Kidney epithelial cell (primary cell): ENCODE measurements at regions not wholly inside any gene's neighbourhood (a gene's known extent, or its start where the extent isn't known, plus 50 kb on each side); places are given as distances from the start of the nearest gene placed in this dataset.

Experiments
- DNase-seq: peaks from one replicate; pipeline ENCODE4 v3.0.0-alpha.2; 2010; ENCODE audit warnings: low read depth
- H3K27me3 ChIP-seq: 2 replicates; pipeline ENCODE4 v1.6.0; 2011; ENCODE audit warnings: low read length; ENCODE audit not compliant: control insufficient read depth, insufficient read depth
- H3K36me3 ChIP-seq: 2 replicates; pipeline ENCODE4 v1.5.1; 2011; ENCODE audit warnings: low read length; ENCODE audit not compliant: control insufficient read depth, insufficient read depth
- H3K4me3 ChIP-seq: 2 replicates; pipeline ENCODE4 v1.5.1; 2011; ENCODE audit warnings: low read depth, mild to moderate bottlenecking, control low read depth, low read length
- CTCF ChIP-seq: IDR thresholded peaks from 2 replicates; pipeline ENCODE4 v1.5.1; 2011; ENCODE audit warnings: mild to moderate bottlenecking, moderate library complexity, low read length, control low read depth, inconsistent platforms; ENCODE audit not compliant: insufficient read depth, poor library complexity, severe bottlenecking

DNA sequence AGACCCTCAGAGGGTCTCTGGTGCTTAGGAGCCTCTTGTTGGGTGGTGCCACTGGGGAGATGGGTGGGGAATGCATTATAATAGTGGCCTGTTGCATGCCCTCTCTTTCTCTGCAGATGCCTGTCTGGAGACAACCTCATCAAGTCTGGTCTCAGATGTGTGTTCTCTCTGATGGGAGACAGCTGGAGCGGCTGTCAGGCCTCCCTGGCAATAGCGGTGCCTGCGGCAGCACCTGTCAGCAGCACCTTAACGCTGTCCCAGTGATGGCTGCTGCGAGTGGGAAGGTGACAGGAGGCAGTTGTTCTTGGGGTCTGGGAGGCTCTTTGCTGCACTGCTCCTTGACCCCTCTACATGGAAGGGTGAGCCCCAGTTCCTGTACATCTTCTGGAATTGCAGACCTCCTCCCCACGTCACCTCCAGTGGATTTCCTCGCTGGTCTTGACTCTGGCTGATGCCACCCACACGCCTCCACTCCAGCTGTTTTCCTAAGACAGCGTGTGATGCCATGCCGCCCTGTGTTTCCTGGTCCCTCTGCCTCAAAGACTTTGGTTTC lies 63.3 kb upstream of the BLCAP start:
- TF ChIP-seq CTCF: no peak
- no peaks in the 10 kb centered on the region for H3K36me3 ChIP-seq
- no peak for DNase-seq
- H3K27me3 ChIP-seq: peaks cover 11% of the 10 kb centered on the region
- H3K4me3 ChIP-seq: no peak overlapping the region

DNA sequence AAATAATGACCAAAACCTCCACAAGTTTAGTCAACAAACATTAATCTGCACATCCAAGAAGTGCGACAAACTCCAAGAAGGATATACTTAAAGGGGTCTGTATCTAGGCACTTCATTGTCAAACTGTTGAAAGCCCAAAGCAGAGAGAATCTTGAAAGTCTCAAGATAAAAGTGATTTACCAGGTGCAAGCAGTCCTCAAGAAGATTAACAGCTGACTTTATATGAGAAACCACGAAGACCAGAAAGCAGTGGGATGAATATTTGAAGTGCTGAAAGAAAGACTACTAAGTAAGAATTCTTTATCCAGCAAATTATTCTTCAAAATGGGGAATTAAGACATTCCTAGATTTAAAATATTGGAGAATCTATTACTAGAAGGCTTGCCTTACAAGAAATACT lies 58.4 kb upstream of the BLCAP start:
- Histone ChIP-seq H3K36me3 (no peaks in the 10 kb centered on the region), H3K27me3 (peaks cover 6% of the 10 kb centered on the region), H3K4me3 (no peak overlapping the region)
- no peak for DNase-seq
- TF ChIP-seq CTCF: no peak

- no peak for TF ChIP-seq CTCF
- H3K27me3 ChIP-seq: peaks cover 6% of the 10 kb centered on the region
- H3K4me3 ChIP-seq: no peak overlapping the region
- no peak for DNase-seq
- H3K36me3 ChIP-seq: no peaks in the 10 kb centered on the region
Observed at GRCh38 chr20:37584238-37584807, 56.6 kb upstream of the BLCAP start.

GRCh38 chr20:37581246-37581645 lies 53.6 kb upstream of the BLCAP start:
- DNase-seq: no peak
- Histone ChIP-seq H3K4me3 (no peak overlapping the region), H3K36me3 (no peaks in the 10 kb centered on the region), H3K27me3 (peaks cover 13% of the 10 kb centered on the region)
- no peak for TF ChIP-seq CTCF

GRCh38 chr20:37580069-37580468 lies 52.4 kb upstream of the BLCAP start:
- DNase-seq: no peak
- no peaks in the 10 kb centered on the region for H3K36me3 ChIP-seq
- H3K4me3 ChIP-seq: no peak overlapping the region
- no peak for TF ChIP-seq CTCF
- peaks cover 13% of the 10 kb centered on the region for H3K27me3 ChIP-seq

GRCh38 chr20:37579106-37579505 lies 51.4 kb upstream of the BLCAP start:
- DNase-seq: no peak
- no peak for TF ChIP-seq CTCF
- Histone ChIP-seq H3K27me3 (peaks cover 13% of the 10 kb centered on the region), H3K4me3 (no peak overlapping the region), H3K36me3 (no peaks in the 10 kb centered on the region)
